GM04503 (cell line): ENCODE measurements at regions not wholly inside any gene's neighbourhood (a gene's known extent, or its start where the extent isn't known, plus 50 kb on each side); places are given as distances from the start of the nearest gene placed in this dataset.

Source experiments
- DNase-seq: peaks from one replicate; pipeline ENCODE4 v3.0.0-alpha.2; 2012; ENCODE audit warnings: low read depth

- no peak for DNase-seq
Measured at GRCh38 chr4:35867057-35867456, 377.3 kb downstream of the ARAP2 start.

DNA sequence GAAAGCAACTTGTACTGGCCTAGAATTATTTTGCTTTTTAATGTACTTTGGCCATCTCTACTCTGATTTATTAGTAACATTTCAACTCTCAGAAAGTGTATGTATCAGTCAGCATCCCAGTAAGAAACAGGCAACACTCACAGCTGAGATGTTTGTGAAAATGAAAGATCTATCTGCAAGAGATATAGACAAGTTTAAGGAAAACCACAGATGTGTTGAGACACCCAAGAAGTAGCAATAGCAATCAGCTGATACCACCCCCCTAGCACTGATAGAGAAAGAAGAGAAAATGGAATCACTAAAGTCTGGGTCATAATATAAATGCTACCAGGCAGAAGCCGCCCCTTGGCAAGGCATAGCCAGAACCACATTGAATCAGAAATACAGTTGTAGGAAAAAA is 372.0 kb downstream of the ARAP2 start:
- no peak for DNase-seq

- no peak for DNase-seq
Measured at GRCh38 chr4:35879479-35879878, 364.8 kb downstream of the ARAP2 start.

DNA sequence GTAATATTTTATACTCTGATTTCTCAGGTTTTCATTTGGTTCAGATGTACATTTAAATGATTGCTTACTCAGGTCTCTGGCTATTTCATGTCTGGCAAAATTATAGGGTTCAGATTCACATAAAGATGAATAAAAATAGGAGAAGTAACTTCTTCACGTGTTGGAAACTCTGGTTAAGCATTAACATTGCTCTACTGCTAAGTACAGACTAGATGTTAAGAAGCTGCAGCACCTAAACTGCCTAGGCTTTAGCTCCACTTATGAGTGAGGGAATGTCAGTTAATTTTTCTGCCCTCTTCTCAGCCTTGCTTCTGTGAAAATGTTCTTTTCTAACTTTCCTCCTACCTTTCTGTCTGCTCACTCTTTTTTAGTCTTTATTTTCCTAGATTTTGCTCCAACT is 361.2 kb downstream of the ARAP2 start:
- DNase-seq: no peak

DNA sequence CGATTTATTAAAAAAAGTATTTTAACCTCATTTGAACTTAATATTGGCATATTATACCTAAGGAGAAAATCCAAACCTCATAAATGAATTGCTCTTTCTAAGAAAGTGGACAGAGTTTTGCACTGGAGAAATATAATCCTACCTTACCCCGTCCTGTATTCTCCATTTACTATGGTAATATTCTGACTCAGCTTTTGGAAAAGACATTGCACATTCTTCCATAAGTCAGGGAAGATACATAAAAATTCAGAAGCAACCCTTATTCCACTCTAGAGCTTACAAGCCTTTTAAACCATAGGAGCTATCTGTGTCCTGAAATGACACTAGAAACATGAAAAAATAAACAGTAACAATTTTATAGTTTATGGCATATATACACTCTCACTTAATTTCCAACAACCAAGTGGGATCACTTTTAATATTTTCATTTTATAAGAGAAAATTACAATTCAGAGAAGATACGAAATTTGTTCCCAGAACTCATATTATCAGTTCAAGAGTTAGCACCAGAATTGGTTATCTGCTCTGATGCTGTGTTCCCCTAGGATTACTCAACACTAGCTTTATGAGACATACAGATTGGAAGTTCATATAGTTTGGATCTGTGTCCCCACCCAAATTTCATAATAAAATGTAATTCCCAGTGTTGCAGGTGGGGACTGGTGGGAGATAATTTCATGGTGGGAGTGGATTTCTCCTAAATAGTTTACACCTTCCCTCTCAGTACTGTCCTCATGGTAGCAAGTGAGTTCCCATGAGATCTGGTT is 359.4 kb downstream of the ARAP2 start:
- no peak for DNase-seq

- no peak for DNase-seq
Measured at GRCh38 chr4:35897808-35898207, 346.5 kb downstream of the ARAP2 start.

- no peak for DNase-seq
Measured at GRCh38 chr4:35900286-35901243, 343.7 kb downstream of the ARAP2 start.

DNA sequence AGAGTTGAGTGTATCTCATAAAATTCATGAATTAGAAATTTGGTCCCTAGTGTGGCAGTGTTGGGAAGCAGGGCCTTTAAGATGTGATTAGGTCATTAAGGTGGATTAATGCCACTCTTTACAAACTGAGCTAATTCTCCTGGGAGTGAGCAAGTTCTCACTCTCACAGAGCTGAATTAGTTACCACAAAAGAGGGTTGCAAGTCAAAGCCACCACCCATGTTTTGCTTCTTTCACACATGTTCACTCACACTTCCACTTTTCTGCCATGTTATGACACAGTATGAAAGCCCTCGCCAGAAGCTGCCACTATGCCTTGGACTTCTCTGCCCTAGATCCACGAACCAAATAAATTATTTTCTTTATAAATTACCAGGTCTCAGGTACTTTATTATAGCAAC is 332.1 kb downstream of the ARAP2 start:
- DNase-seq: no peak

GRCh38 chr4:35918491-35918977 is 325.8 kb downstream of the ARAP2 start:
- no peak for DNase-seq

DNA sequence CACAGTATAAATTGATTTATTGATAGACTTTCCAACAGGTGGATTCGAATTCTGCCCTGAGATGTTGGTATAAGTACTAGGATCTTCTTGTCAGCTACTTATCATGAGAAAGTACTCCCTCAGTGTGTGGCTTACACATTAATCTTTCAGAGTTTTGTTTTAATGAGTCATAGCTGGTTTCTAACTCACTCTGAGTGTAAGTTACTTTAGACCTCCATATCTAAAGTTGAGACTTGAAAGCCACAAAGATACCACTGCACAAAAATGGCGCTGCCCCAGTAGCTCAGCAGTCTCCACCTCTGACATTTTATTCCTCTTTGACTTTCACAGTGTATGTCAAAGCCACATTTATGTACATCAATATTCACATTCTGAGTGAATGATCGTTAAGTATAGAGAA is 318.5 kb downstream of the ARAP2 start:
- DNase-seq: no peak

DNA sequence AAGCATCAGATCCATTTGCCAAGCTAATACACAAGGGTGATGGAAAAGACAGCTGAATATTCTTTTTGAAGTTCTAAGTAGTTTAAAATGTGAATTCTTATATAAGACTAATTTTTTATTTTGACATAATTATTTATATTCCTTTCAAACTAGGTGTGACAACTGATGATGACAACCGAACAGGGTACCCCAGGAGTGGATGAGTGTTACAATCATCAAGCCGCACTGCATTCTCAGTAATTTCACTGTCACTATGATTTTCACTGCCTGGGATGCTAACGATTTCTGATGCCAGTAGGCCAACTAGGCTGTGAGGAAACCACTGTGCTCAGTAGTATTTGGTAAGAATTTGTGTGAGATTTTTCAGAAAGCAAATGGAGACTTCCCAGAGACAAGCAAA is 317.5 kb downstream of the ARAP2 start:
- DNase-seq: no peak

DNA sequence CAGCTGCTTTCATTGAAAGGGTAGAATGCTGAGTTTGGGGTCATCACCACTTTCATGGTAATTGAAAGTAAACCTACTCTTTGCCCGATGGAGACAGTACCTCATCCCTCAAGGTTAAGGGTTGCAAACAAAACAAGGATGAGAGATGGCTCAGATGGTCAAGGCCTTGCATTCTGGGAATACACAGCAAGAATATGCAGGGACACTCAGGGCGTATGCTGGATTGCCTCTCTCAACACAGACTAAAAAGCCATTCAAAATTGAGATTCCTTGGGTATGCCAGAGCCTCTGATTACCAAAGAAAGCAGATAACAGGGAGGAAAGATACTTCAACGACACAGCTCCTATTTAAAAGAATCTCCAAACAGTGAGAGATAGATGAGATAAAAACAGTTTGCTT is 310.4 kb downstream of the ARAP2 start:
- DNase-seq: no peak

- DNase-seq: no peak
Measured at GRCh38 chr4:35934320-35934981, 309.9 kb downstream of the ARAP2 start.

- no peak for DNase-seq
Measured at GRCh38 chr4:35938936-35939335, 305.4 kb downstream of the ARAP2 start.

GRCh38 chr4:35939751-35940150 is 304.6 kb downstream of the ARAP2 start:
- DNase-seq: no peak

GRCh38 chr4:35942092-35942491 is 302.2 kb downstream of the ARAP2 start:
- no peak for DNase-seq

DNA sequence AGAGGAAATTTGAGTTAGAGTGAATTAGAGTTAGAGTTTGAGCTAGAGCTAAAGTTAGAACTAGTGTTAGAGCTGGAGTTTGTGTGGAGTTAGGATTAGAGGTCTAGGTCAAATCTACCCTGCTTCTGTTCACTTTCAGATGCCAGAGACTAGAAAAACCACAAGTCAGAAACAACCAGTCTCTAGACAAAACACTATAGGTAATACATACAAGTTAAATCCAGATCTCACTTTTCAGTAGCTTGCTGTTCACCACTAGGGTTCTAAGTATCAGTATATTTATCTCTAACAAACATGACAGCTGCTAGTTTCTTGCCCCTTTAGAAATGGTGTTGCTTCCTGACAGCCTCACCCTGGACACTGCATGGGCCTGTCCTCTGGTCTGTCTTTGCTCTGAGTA is 300.7 kb downstream of the ARAP2 start:
- no peak for DNase-seq

- no peak for DNase-seq
Measured at GRCh38 chr4:35948171-35948570, 296.1 kb downstream of the ARAP2 start.

DNA sequence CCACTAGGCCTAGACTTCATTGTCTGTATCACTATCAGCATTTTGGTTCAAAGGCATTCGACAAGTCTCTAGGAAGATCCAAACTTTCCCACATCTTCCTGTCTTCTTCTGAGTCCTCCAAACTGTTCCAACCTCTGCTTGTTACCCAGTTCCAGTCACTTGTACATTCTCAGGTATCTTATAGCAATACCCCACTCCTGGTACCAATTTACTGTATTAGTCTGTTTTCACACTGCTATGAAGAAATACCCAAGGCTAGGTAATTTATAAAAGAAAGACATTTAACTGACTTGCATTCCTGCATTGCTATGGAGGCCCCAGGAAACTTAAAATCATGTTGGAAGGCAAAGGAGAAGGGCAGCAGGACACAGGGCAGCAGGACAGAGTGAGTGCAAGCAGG is 293.9 kb downstream of the ARAP2 start:
- no peak for DNase-seq

DNA sequence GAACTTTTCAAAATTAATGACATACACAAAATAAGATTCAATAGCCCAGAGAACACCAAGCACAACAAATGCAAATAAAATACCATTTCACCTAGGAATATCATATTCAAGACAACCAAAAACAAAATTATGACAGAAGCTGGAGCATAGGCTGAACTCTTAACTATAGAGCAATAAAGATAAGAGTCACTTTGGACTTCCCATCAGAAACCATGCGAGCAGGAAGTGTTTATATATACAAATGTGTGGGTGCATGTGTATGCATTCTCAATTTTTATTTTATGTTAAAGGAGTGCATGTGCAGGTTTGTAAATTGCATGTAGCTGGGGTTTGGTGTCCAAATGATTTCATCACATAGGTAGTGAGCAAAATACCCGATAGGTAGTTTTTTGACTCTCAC is 291.6 kb downstream of the ARAP2 start:
- no peak for DNase-seq

GRCh38 chr4:35963383-35963782 is 280.9 kb downstream of the ARAP2 start:
- DNase-seq: no peak

GRCh38 chr4:35963974-35964515 is 280.3 kb downstream of the ARAP2 start:
- DNase-seq: no peak
